SK-N-SH treated with all-trans-retinoic acid at 6 μM for 48 hours (cell line): ENCODE measurements at regions not wholly inside any gene's neighbourhood (a gene's known extent, or its start where the extent isn't known, plus 50 kb on each side); places are given as distances from the start of the nearest gene placed in this dataset.

Experiments used
- ATAC-seq: fragments of 200-7000 bp; cut with Tn5 transposase; 3 replicates; pipeline ENCODE4 v1.9.1; 2020; ENCODE audit warnings: mild to moderate bottlenecking, moderate library complexity
- ARNTL ChIP-seq: fragments of 450-650 bp; formaldehyde crosslinking; IDR thresholded peaks from 2 replicates; pipeline ENCODE4 v1.5.0; 2020; ENCODE audit warnings: low read depth, mild to moderate bottlenecking, moderate library complexity, borderline replicate concordance
- BACH2 ChIP-seq: fragments of 250-450 bp; sonication (Bioruptor Pico); IDR thresholded peaks from 2 replicates; pipeline ENCODE4 v1.9.0; 2021; ENCODE audit warnings: mild to moderate bottlenecking, borderline replicate concordance
- CREB5 ChIP-seq: fragments of 250-450 bp; sonication (Bioruptor Pico); IDR thresholded peaks from 2 replicates; pipeline ENCODE4 v1.5.1; 2020; ENCODE audit warnings: low read depth, mild to moderate bottlenecking, moderate library complexity
- CSDC2 ChIP-seq: fragments of 250-450 bp; sonication (Bioruptor Pico); IDR thresholded peaks from 2 replicates; pipeline ENCODE4 v1.5.0; 2020; ENCODE audit warnings: mild to moderate bottlenecking, moderate library complexity
- CSRNP3 ChIP-seq: fragments of 250-450 bp; sonication (Bioruptor Pico); IDR thresholded peaks from 2 replicates; pipeline ENCODE4 v1.5.1; 2021; ENCODE audit warnings: mild to moderate bottlenecking, moderate library complexity
- ESRRG ChIP-seq: fragments of 250-450 bp; sonication (Bioruptor Pico); IDR thresholded peaks from 2 replicates; pipeline ENCODE4 v1.6.1; 2021; ENCODE audit warnings: mild to moderate bottlenecking
- GLIS3 ChIP-seq: fragments of 250-450 bp; sonication (Bioruptor Pico); IDR thresholded peaks from 2 replicates; pipeline ENCODE4 v1.5.0; 2020; ENCODE audit warnings: mild to moderate bottlenecking, moderate library complexity
- ISL1 ChIP-seq: fragments of 250-450 bp; sonication (Bioruptor Pico); IDR thresholded peaks from 2 replicates; pipeline ENCODE4 v2.1.2; 2022; ENCODE audit warnings: mild to moderate bottlenecking, moderate library complexity
- PPARA ChIP-seq: fragments of 250-450 bp; sonication (Bioruptor Pico); IDR thresholded peaks from 2 replicates; pipeline ENCODE4 v1.5.0; 2020; ENCODE audit warnings: mild to moderate bottlenecking, borderline replicate concordance
- RARB ChIP-seq: fragments of 250-450 bp; sonication (Bioruptor Pico); IDR thresholded peaks from 2 replicates; pipeline ENCODE4 v1.8.0; 2021; ENCODE audit warnings: mild to moderate bottlenecking, moderate library complexity
- SNAI2 ChIP-seq: fragments of 250-450 bp; sonication (Bioruptor Pico); IDR thresholded peaks from 2 replicates; pipeline ENCODE4 v1.5.0; 2020; ENCODE audit warnings: mild to moderate bottlenecking, moderate library complexity
- TCF4 ChIP-seq: fragments of 250-450 bp; sonication (Bioruptor Pico); IDR thresholded peaks from 2 replicates; pipeline ENCODE4 v1.8.0; 2021; ENCODE audit warnings: mild to moderate bottlenecking, moderate library complexity, borderline replicate concordance
- ZC3H10 ChIP-seq: fragments of 250-450 bp; sonication (Bioruptor Pico); IDR thresholded peaks from 2 replicates; pipeline ENCODE4 v1.5.1; 2021; ENCODE audit warnings: mild to moderate bottlenecking, moderate library complexity
- ZFP3 ChIP-seq: fragments of 250-450 bp; sonication (Bioruptor Pico); IDR thresholded peaks from 2 replicates; pipeline ENCODE4 v1.5.0; 2020; ENCODE audit warnings: mild to moderate bottlenecking, moderate library complexity
- ZFP30 ChIP-seq: fragments of 450-650 bp; formaldehyde crosslinking; IDR thresholded peaks from 2 replicates; pipeline ENCODE4 v1.5.0; 2022; ENCODE audit warnings: mild to moderate bottlenecking, moderate library complexity
- ZNF565 ChIP-seq: fragments of 450-650 bp; formaldehyde crosslinking; conservative IDR thresholded peaks from 2 replicates; pipeline ENCODE4 v1.5.0; 2020; ENCODE audit warnings: low read depth, mild to moderate bottlenecking, moderate library complexity
- ZNF70 ChIP-seq: fragments of 450-650 bp; formaldehyde crosslinking; IDR thresholded peaks from 2 replicates; pipeline ENCODE4 v1.5.0; 2020; ENCODE audit warnings: mild to moderate bottlenecking, moderate library complexity
- ZNF8 ChIP-seq: fragments of 450-650 bp; formaldehyde crosslinking; IDR thresholded peaks from 2 replicates; pipeline ENCODE4 v1.5.0; 2020; ENCODE audit warnings: mild to moderate bottlenecking, moderate library complexity
- TF ChIP-seq, protein P1 (sequence below): fragments of 250-450 bp; sonication (Bioruptor Pico); IDR thresholded peaks from 2 replicates; pipeline ENCODE4 v1.5.0; 2020; ENCODE audit warnings: mild to moderate bottlenecking, moderate library complexity
- TF ChIP-seq, protein P2 (sequence below): fragments of 250-450 bp; sonication (Bioruptor Pico); IDR thresholded peaks from 2 replicates; pipeline ENCODE4 v1.8.0; 2021; ENCODE audit warnings: low read depth, mild to moderate bottlenecking, moderate library complexity, borderline replicate concordance
- TF ChIP-seq, protein P3 (sequence below): fragments of 250-450 bp; sonication (Bioruptor Pico); IDR thresholded peaks from 2 replicates; pipeline ENCODE4 v1.8.0; 2020; ENCODE audit warnings: mild to moderate bottlenecking, moderate library complexity, borderline replicate concordance

DNA sequence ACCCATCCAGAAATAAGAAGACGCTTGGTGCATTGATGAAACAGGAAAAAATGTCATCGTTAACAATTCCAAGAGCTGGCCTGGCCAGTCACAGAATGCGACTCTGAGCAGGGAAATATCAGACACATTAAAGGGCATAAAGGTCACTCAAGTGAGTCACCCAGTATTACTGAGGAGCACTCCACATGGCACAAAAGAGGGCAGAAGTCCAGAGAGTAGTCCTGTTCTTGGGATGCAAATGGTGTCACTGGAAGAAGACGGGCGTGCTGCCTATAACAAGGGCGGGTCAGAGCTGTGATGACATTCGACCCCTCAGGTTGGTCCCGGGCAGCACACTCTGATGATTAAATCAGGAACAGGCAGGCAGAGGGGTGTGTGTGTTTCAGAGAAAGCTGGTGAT, 720.3 kb downstream of the UQCRFS1 start (continued):
- TF ChIP-seq CREB5 (CRISPR knock-in tag): no peak
- no peak for TF ChIP-seq ZNF565 (CRISPR knock-in tag)
- TF ChIP-seq RARB (CRISPR knock-in tag): no peak
- TF ChIP-seq ZFP3 (CRISPR knock-in tag): no peak
- no peak for TF ChIP-seq ZFP30 (CRISPR knock-in tag)
- TF ChIP-seq, all 23 proteins: peak for 0

DNA sequence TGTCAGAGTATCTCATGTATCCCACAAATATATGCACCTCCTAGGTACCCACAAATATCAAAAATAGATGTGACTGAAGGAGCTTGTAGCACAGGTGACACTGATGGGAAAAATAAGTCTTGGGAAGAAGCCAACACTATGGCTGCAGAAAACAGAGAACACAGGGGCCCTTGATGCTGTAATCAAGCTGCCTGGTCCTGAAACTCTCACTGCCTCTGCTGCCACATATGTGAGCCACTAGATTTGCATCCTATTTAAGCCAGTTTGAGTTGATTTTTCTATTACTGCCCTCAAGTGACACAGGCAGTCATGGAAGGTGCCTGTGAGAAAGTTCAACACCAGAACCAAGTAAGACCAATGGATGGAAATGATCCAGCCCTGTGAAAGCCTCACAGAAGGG, 720.8 kb downstream of the UQCRFS1 start:
- ATAC-seq: no peak

GRCh38 chr19:28489776-28490175, 723.2 kb downstream of the UQCRFS1 start:
- ATAC-seq: no peak
- TF ChIP-seq GLIS3 (CRISPR knock-in tag): no peak
- no peak for TF ChIP-seq ESRRG (CRISPR knock-in tag)
- TF ChIP-seq, protein P1, sequence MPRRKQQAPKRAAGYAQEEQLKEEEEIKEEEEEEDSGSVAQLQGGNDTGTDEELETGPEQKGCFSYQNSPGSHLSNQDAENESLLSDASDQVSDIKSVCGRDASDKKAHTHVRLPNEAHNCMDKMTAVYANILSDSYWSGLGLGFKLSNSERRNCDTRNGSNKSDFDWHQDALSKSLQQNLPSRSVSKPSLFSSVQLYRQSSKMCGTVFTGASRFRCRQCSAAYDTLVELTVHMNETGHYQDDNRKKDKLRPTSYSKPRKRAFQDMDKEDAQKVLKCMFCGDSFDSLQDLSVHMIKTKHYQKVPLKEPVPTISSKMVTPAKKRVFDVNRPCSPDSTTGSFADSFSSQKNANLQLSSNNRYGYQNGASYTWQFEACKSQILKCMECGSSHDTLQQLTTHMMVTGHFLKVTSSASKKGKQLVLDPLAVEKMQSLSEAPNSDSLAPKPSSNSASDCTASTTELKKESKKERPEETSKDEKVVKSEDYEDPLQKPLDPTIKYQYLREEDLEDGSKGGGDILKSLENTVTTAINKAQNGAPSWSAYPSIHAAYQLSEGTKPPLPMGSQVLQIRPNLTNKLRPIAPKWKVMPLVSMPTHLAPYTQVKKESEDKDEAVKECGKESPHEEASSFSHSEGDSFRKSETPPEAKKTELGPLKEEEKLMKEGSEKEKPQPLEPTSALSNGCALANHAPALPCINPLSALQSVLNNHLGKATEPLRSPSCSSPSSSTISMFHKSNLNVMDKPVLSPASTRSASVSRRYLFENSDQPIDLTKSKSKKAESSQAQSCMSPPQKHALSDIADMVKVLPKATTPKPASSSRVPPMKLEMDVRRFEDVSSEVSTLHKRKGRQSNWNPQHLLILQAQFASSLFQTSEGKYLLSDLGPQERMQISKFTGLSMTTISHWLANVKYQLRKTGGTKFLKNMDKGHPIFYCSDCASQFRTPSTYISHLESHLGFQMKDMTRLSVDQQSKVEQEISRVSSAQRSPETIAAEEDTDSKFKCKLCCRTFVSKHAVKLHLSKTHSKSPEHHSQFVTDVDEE (CRISPR knock-in tag): no peak
- TF ChIP-seq ZNF70 (CRISPR knock-in tag): no peak
- no peak for TF ChIP-seq RARB (CRISPR knock-in tag)
- no peak for TF ChIP-seq BACH2 (CRISPR knock-in tag)
- TF ChIP-seq CSDC2 (CRISPR knock-in tag): no peak
- TF ChIP-seq CSRNP3: no peak
- no peak for TF ChIP-seq ZFP3 (CRISPR knock-in tag)
- no peak for TF ChIP-seq TCF4 (CRISPR knock-in tag)
- TF ChIP-seq ISL1 (CRISPR knock-in tag): no peak

More for the DNA sequence above, 720.8 kb downstream of the UQCRFS1 start:
- TF ChIP-seq ZFP3 (CRISPR knock-in tag) (no peak), GLIS3 (CRISPR knock-in tag) (no peak), CSRNP3 (no peak), SNAI2 (no peak), ISL1 (CRISPR knock-in tag) (no peak), ZFP30 (CRISPR knock-in tag) (no peak), ZNF70 (CRISPR knock-in tag) (no peak), ZNF8 (CRISPR knock-in tag) (no peak), ZNF565 (CRISPR knock-in tag) (no peak), RARB (CRISPR knock-in tag) (no peak), CSDC2 (CRISPR knock-in tag) (no peak), ZC3H10 (no peak), ARNTL (no peak), TCF4 (CRISPR knock-in tag) (no peak), PPARA (CRISPR knock-in tag) (no peak)
- TF ChIP-seq, protein P1 (CRISPR knock-in tag): no peak
- TF ChIP-seq, protein P2, sequence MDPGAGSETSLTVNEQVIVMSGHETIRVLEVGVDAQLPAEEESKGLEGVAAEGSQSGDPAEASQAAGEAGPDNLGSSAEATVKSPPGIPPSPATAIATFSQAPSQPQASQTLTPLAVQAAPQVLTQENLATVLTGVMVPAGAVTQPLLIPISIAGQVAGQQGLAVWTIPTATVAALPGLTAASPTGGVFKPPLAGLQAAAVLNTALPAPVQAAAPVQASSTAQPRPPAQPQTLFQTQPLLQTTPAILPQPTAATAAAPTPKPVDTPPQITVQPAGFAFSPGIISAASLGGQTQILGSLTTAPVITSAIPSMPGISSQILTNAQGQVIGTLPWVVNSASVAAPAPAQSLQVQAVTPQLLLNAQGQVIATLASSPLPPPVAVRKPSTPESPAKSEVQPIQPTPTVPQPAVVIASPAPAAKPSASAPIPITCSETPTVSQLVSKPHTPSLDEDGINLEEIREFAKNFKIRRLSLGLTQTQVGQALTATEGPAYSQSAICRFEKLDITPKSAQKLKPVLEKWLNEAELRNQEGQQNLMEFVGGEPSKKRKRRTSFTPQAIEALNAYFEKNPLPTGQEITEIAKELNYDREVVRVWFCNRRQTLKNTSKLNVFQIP (CRISPR knock-in tag): no peak
- TF ChIP-seq, protein P3, sequence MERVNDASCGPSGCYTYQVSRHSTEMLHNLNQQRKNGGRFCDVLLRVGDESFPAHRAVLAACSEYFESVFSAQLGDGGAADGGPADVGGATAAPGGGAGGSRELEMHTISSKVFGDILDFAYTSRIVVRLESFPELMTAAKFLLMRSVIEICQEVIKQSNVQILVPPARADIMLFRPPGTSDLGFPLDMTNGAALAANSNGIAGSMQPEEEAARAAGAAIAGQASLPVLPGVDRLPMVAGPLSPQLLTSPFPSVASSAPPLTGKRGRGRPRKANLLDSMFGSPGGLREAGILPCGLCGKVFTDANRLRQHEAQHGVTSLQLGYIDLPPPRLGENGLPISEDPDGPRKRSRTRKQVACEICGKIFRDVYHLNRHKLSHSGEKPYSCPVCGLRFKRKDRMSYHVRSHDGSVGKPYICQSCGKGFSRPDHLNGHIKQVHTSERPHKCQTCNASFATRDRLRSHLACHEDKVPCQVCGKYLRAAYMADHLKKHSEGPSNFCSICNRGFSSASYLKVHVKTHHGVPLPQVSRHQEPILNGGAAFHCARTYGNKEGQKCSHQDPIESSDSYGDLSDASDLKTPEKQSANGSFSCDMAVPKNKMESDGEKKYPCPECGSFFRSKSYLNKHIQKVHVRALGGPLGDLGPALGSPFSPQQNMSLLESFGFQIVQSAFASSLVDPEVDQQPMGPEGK (CRISPR knock-in tag): no peak
